A549 (cell line): ENCODE measurements at regions not wholly inside any gene's neighbourhood (a gene's known extent, or its start where the extent isn't known, plus 50 kb on each side); places are given as distances from the start of the nearest gene placed in this dataset.

Source experiments
- ATAC-seq, 2 experiments: fragments of 200-7000 bp in 1 of 2; fragments of >200 bp in 1 of 2; cut with Nextera tagmentation in 1 of 2; cut with Tn5 transposase in 1 of 2; 3 replicates each; pipeline versions ENCODE4 v1.8.0 to v1.9.1; 2018 to 2020; ENCODE audit warnings: mild to moderate bottlenecking in 1 of 2, moderate library complexity in 1 of 2
- CTCF ChIA-PET: fragments of 300-600 bp; sonication (Branson Sonifier 250); formaldehyde crosslinking; extraction: SDS; loops from one replicate; lab custom pipeline; 2021; ENCODE audit warnings: antibody characterized with exemption, inconsistent platforms; lab: Yijun Ruan, JAX
- POLR2A ChIA-PET: fragments of 350-600 bp; formaldehyde crosslinking; extraction: SDS; loops from one replicate; lab custom pipeline; 2021; ENCODE audit warnings: antibody characterized with exemption, inconsistent platforms; lab: Yijun Ruan, JAX
- DNase-seq, 2 experiments: peaks; one replicate each; pipeline versions ENCODE4 v3.0.0 to v3.0.0-alpha.2; 2011 to 2016; ENCODE audit warnings: low read depth in 1 of 2, low spot score in 1 of 2
- FAIRE-seq: peaks from 2 replicates; lab custom pipeline; 2011; peaks lifted over from hg19 to GRCh38; lab: Jason Lieb, UNC
- H3K27ac ChIP-seq, 2 experiments: fragments of >200 bp; sonication (Bioruptor Twin); formaldehyde crosslinking; 3 replicates each; pipeline ENCODE4 v1.5.1; 2016 to 2017
- H3K4me1 ChIP-seq: fragments of >200 bp; sonication (Bioruptor Twin); formaldehyde crosslinking; 3 replicates; pipeline ENCODE4 v1.6.1; 2016
- H3K4me2 ChIP-seq: fragments of >200 bp; sonication (Bioruptor Twin); formaldehyde crosslinking; 3 replicates; pipeline ENCODE4 v1.6.1; 2016
- H3K4me3 ChIP-seq: fragments of >200 bp; sonication (Bioruptor Twin); formaldehyde crosslinking; 3 replicates; pipeline ENCODE4 v1.5.1; 2016
- H3K9me3 ChIP-seq: fragments of >200 bp; sonication (Bioruptor Twin); formaldehyde crosslinking; 3 replicates; pipeline ENCODE4 v1.6.1; 2016
- ATOH8 ChIP-seq: fragments of 250-450 bp; sonication (Bioruptor Pico); IDR thresholded peaks from 2 replicates; pipeline ENCODE4 v1.5.0; 2020; ENCODE audit warnings: low read depth, mild to moderate bottlenecking, moderate library complexity
- BCL3 ChIP-seq: fragments of >200 bp; sonication (Bioruptor Twin); formaldehyde crosslinking; IDR thresholded peaks from 3 replicates; pipeline ENCODE4 v1.6.1; 2016
- BHLHE40 ChIP-seq: IDR thresholded peaks from 2 replicates; pipeline ENCODE4 v1.6.1; 2012; ENCODE audit warnings: low read depth, low read length, inconsistent platforms
- CBX2 ChIP-seq: fragments of 200-600 bp; sonication (generic); IDR thresholded peaks from 2 replicates; pipeline ENCODE4 v1.6.1; 2016; ENCODE audit warnings: low read depth, mild to moderate bottlenecking, borderline replicate concordance
- CBX8 ChIP-seq: fragments of 200-600 bp; sonication (generic); IDR thresholded peaks from 2 replicates; pipeline ENCODE4 v1.6.1; 2016
- CHD2 ChIP-seq: fragments of 150-350 bp; IDR thresholded peaks from 2 replicates; pipeline ENCODE4 v1.6.1; 2014; ENCODE audit warnings: low read length; ENCODE audit not compliant: partially characterized antibody
- EHMT2 ChIP-seq: fragments of 200-600 bp; sonication (generic); IDR thresholded peaks from 2 replicates; pipeline ENCODE4 v1.6.1; 2016; ENCODE audit warnings: antibody characterized with exemption, low read depth, mild to moderate bottlenecking, moderate library complexity
- GATA3 ChIP-seq: IDR thresholded peaks from 2 replicates; pipeline ENCODE4 v1.6.1; 2012; ENCODE audit warnings: borderline replicate concordance
- HOXB5 ChIP-seq: fragments of 250-450 bp; sonication (Bioruptor Pico); IDR thresholded peaks from 2 replicates; pipeline ENCODE4 v1.5.0; 2020; ENCODE audit warnings: mild to moderate bottlenecking, moderate library complexity
- KDM1A ChIP-seq: fragments of 200-600 bp; sonication (generic); IDR thresholded peaks from 2 replicates; pipeline ENCODE4 v1.6.1; 2016; ENCODE audit warnings: low read depth, mild to moderate bottlenecking
- MYC ChIP-seq: IDR thresholded peaks from 2 replicates; pipeline ENCODE4 v1.6.1; 2012; ENCODE audit warnings: mild to moderate bottlenecking, inconsistent platforms, low read length, improper control_type of control experiment, borderline replicate concordance
- NFE2L2 ChIP-seq: fragments of 150-350 bp; conservative IDR thresholded peaks from 2 replicates; pipeline ENCODE4 v1.6.1; 2014; ENCODE audit warnings: low read length
- NPAS2 ChIP-seq: fragments of 250-450 bp; sonication (Bioruptor Pico); IDR thresholded peaks from 2 replicates; pipeline ENCODE4 v1.8.0; 2022; ENCODE audit warnings: mild to moderate bottlenecking, moderate library complexity, borderline replicate concordance
- PHF8 ChIP-seq: fragments of 200-600 bp; sonication (generic); IDR thresholded peaks from 2 replicates; pipeline ENCODE4 v1.6.1; 2016; ENCODE audit warnings: low read depth, mild to moderate bottlenecking, antibody characterized with exemption, moderate library complexity, borderline replicate concordance
- RCOR1 ChIP-seq: fragments of 150-350 bp; IDR thresholded peaks from 2 replicates; pipeline ENCODE4 v1.6.1; 2014; ENCODE audit warnings: antibody characterized with exemption, low read length, low read depth
- RFX5 ChIP-seq: fragments of 450-650 bp; IDR thresholded peaks from 2 replicates; pipeline ENCODE4 v1.7.1; 2014; ENCODE audit warnings: antibody characterized with exemption, mild to moderate bottlenecking, moderate library complexity
- TFCP2L1 ChIP-seq: fragments of 250-450 bp; sonication (Bioruptor Pico); IDR thresholded peaks from 2 replicates; pipeline ENCODE4 v1.5.0; 2021; ENCODE audit warnings: mild to moderate bottlenecking
- TP53 ChIP-seq: fragments of 250-450 bp; sonication (Bioruptor Pico); IDR thresholded peaks from 2 replicates; pipeline ENCODE4 v1.5.0; 2021; ENCODE audit warnings: mild to moderate bottlenecking, moderate library complexity
- WGBS: methylation state at CpG from one replicate; pipeline ENCODE4 v1.1.6; 2017; ENCODE audit errors: missing lambda C conversion rate; 5-methylcytosine and 5-hydroxymethylcytosine counted together
- TF ChIP-seq, protein P1 (sequence below): fragments of >200 bp; sonication (Bioruptor Twin); formaldehyde crosslinking; IDR thresholded peaks from 2 replicates; pipeline ENCODE4 v1.6.1; 2016
- TF ChIP-seq, protein P2 (sequence below): IDR thresholded peaks from 2 replicates; pipeline ENCODE4 v1.6.1; 2012; ENCODE audit warnings: low read depth, borderline replicate concordance
- TF ChIP-seq, protein P3 (sequence below): fragments of 250-450 bp; sonication (Bioruptor Pico); IDR thresholded peaks from 2 replicates; pipeline ENCODE4 v1.5.0; 2021; ENCODE audit warnings: mild to moderate bottlenecking, moderate library complexity, borderline replicate concordance

DNA sequence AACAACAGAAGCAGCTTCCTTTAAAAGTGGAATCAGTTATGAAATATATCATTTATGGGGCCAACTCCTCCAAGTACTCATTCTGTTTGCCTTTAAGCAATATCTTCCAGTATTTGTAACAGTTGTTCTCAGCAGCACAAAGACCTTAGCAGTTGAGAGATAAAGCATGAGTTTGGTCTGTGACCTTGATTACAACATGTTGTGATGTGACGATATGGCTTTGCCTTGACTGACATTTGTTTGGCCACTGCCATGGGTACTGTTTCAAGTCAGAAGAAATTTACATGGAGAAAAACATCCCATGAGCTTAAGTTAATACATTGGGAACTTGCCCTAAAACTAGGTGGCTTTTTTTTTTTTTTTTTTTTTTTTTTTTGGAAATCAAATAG lies 175.1 kb upstream of the KBTBD8 start:
- WGBS = 88% methylated on average over 1 of the region's 1 CpG
- CTCF ChIA-PET = interaction anchor here (0.8 to 9.8 kb wide), 16 partner anchors 8 to 570 kb away, joined by 3 to 157 read pairs (median 4); no protein-coding TSS in a partner anchor
- Histone ChIP-seq H3K4me2 (no peak overlapping the region), H3K4me3 (no peak overlapping the region), H3K9me3 (no peaks in the 10 kb centered on the region), H3K27ac (no peak overlapping the region), H3K4me1 (no peaks in the 10 kb centered on the region)
- ATAC-seq (no peak), FAIRE-seq (no peak), DNase-seq (no peak)
- POLR2A ChIA-PET = no interaction called here
- TF ChIP-seq TFCP2L1 (CRISPR knock-in tag) (no peak), EHMT2 (no peak), PHF8 (no peak), RFX5 (no peak)
- TF ChIP-seq, protein P1, sequence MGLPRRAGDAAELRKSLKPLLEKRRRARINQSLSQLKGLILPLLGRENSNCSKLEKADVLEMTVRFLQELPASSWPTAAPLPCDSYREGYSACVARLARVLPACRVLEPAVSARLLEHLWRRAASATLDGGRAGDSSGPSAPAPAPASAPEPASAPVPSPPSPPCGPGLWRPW = no peak

DNA sequence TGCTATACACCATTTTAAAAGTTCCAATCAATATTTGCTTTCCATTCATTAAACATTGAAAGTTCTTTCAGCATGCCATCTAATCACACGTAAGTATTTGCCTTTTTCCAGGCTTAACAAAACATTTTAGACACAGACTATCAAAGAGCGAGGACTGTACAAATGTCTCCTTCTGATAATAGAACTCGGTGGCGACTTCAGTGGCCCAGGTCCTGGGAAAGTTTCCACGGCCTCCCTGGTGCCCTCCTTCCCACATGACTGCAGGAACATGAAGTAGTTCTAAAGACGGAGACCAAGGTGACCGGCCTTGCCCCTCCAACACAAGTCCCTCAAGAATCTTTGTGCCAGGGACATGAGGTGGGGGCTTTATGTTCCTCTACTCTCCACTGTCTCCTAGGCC lies 174.6 kb upstream of the KBTBD8 start:
- no peak for FAIRE-seq
- TF ChIP-seq GATA3 (no peak), ATOH8 (CRISPR knock-in tag) (no peak), NPAS2 (CRISPR knock-in tag) (no peak), RCOR1 (no peak), MYC (no peak), BHLHE40 (no peak), CBX8 (no peak)
- TF ChIP-seq, protein P2, sequence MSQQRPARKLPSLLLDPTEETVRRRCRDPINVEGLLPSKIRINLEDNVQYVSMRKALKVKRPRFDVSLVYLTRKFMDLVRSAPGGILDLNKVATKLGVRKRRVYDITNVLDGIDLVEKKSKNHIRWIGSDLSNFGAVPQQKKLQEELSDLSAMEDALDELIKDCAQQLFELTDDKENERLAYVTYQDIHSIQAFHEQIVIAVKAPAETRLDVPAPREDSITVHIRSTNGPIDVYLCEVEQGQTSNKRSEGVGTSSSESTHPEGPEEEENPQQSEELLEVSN = no peak
- TF ChIP-seq, all 56 proteins: peak for 0
- CTCF ChIA-PET = interaction anchor here (1.5 to 2.7 kb wide), 3 partner anchors 544 to 552 kb away, joined by 9 to 16 read pairs (median 11); no protein-coding TSS in a partner anchor

GRCh38 chr3:66825375-66825774 lies 172.7 kb upstream of the KBTBD8 start:
- no peak overlapping the region for H3K4me3 ChIP-seq
- TF ChIP-seq PHF8 (no peak), CBX2 (no peak)
- TF ChIP-seq, all 56 proteins: peak for 0
- Histone ChIP-seq H3K4me1 (no peaks in the 10 kb centered on the region), H3K9me3 (no peaks in the 10 kb centered on the region), H3K27ac (no peak overlapping the region), H3K4me2 (no peak overlapping the region)
- no peak for FAIRE-seq
- WGBS = 68% methylated on average over 4 of the region's 4 CpGs
- CTCF ChIA-PET = interaction anchor here (1.2 to 1.6 kb wide), 3 partner anchors 9 to 417 kb away, joined by 3 to 4 read pairs (median 3); no protein-coding TSS in a partner anchor
- no peak for ATAC-seq
- no peak for DNase-seq
- POLR2A ChIA-PET = no interaction called here

More for the DNA sequence above, 174.6 kb upstream of the KBTBD8 start:
- no peak overlapping the region for H3K27ac ChIP-seq
- H3K4me3 ChIP-seq = no peak overlapping the region
- 52% methylated on average over 7 of the region's 7 CpGs for WGBS
- POLR2A ChIA-PET = no interaction called here
- DNase-seq (no peak), ATAC-seq (no peak)
- no peak overlapping the region for H3K4me2 ChIP-seq
- no peaks in the 10 kb centered on the region for H3K9me3 ChIP-seq
- H3K4me1 ChIP-seq = no peaks in the 10 kb centered on the region

DNA sequence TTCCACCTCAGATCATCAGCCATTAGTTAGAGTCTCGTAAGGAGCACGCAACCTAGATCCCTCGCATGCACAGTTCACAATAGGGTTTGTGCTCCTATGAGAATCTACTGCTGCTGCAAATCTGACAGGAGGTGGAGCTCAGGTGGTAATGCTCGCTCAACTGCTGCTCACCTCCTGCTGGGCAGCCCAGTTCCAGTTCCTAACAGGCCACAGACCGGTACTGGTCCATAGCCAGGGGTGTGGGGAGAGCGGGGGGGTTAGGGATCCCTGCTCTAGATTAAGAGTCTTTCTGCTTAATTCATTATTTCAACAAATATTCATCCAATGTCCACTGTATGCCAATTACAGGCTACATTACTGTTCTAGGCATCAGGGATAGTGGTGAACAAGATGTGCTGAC lies 170.4 kb upstream of the KBTBD8 start:
- Histone ChIP-seq H3K4me3 (no peak overlapping the region), H3K27ac (no peak overlapping the region), H3K9me3 (no peaks in the 10 kb centered on the region), H3K4me2 (no peak overlapping the region), H3K4me1 (no peaks in the 10 kb centered on the region)
- no peak for FAIRE-seq
- TF ChIP-seq BCL3 = no peak
- TF ChIP-seq RCOR1 = no peak
- no peak for TF ChIP-seq TP53 (CRISPR knock-in tag)
- no peak for TF ChIP-seq ATOH8 (CRISPR knock-in tag)
- no peak for TF ChIP-seq KDM1A
- TF ChIP-seq, protein P3, sequence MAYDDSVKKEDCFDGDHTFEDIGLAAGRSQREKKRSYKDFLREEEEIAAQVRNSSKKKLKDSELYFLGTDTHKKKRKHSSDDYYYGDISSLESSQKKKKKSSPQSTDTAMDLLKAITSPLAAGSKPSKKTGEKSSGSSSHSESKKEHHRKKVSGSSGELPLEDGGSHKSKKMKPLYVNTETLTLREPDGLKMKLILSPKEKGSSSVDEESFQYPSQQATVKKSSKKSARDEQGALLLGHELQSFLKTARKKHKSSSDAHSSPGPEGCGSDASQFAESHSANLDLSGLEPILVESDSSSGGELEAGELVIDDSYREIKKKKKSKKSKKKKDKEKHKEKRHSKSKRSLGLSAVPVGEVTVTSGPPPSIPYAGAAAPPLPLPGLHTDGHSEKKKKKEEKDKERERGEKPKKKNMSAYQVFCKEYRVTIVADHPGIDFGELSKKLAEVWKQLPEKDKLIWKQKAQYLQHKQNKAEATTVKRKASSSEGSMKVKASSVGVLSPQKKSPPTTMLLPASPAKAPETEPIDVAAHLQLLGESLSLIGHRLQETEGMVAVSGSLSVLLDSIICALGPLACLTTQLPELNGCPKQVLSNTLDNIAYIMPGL (CRISPR knock-in tag) = no peak
- no peak for TF ChIP-seq CHD2
- no peak for TF ChIP-seq HOXB5 (CRISPR knock-in tag)
- TF ChIP-seq NFE2L2 = no peak
- no peak for TF ChIP-seq CBX2
- no peak for TF ChIP-seq CBX8
- no peak for ATAC-seq
- DNase-seq = no peak
- POLR2A ChIA-PET = no interaction called here
- CTCF ChIA-PET = interaction anchor here (0.7 to 2.4 kb wide), 2 partner anchors 420 to 551 kb away, joined by 3 to 8 read pairs; no protein-coding TSS in a partner anchor
- WGBS = 49% methylated on average over 3 of the region's 6 CpGs
